DND-41 (cell line): ENCODE measurements at regions not wholly inside any gene's neighbourhood (a gene's known extent, or its start where the extent isn't known, plus 50 kb on each side); places are given as distances from the start of the nearest gene placed in this dataset.

Experiments used
- ATAC-seq: fragments of 200-7000 bp; cut with Tn5 transposase; 3 replicates; pipeline ENCODE4 v1.9.1; 2021; ENCODE audit warnings: low read depth; ENCODE audit not compliant: insufficient read depth
- DNase-seq: peaks from one replicate; pipeline ENCODE4 v3.0.0-alpha.2; 2020
- H2AFZ ChIP-seq: 2 replicates; pipeline ENCODE4 v1.6.0; 2012; ENCODE audit warnings: low read depth, low read length
- H3K27ac ChIP-seq: 2 replicates; pipeline ENCODE4 v1.5.1; 2012; ENCODE audit warnings: low read length, inconsistent platforms
- H3K27me3 ChIP-seq: fragments of 200-600 bp; sonication (generic); 2 replicates; pipeline ENCODE4 v1.6.0; 2012; ENCODE audit warnings: low read length, mild to moderate bottlenecking, inconsistent platforms; ENCODE audit not compliant: insufficient read depth, poor library complexity
- H3K36me3 ChIP-seq: 2 replicates; pipeline ENCODE4 v1.5.1; 2012; ENCODE audit warnings: low read length, inconsistent platforms; ENCODE audit not compliant: insufficient read depth
- H3K4me1 ChIP-seq: 2 replicates; pipeline ENCODE4 v1.5.1; 2012; ENCODE audit warnings: mild to moderate bottlenecking, low read length; ENCODE audit not compliant: insufficient read depth
- H3K4me2 ChIP-seq: 2 replicates; pipeline ENCODE4 v1.6.0; 2012; ENCODE audit warnings: mild to moderate bottlenecking, moderate library complexity, low read length, inconsistent platforms; ENCODE audit not compliant: insufficient read depth
- H3K4me3 ChIP-seq, 2 experiments: fragments of 200-600 bp in 1 of 2; shearing (Covaris generic) in 1 of 2; 2 replicates each; pipeline ENCODE4 v1.5.1; 2012 to 2016; ENCODE audit warnings: inconsistent platforms in 2 of 2, low read length in 2 of 2, mild to moderate bottlenecking in 2 of 2, low read depth in 1 of 2, moderate library complexity in 1 of 2
- H3K79me2 ChIP-seq: 2 replicates; pipeline ENCODE4 v1.6.0; 2012; ENCODE audit warnings: low read length, inconsistent platforms; ENCODE audit not compliant: insufficient read depth
- H3K9ac ChIP-seq: 2 replicates; pipeline ENCODE4 v1.6.0; 2012; ENCODE audit warnings: low read depth, mild to moderate bottlenecking, inconsistent platforms, low read length, moderate library complexity
- H3K9me3 ChIP-seq: 2 replicates; pipeline ENCODE4 v1.5.1; 2012; ENCODE audit warnings: low read length, moderate library complexity, mild to moderate bottlenecking, inconsistent platforms; ENCODE audit not compliant: insufficient read depth, severe bottlenecking
- H4K20me1 ChIP-seq: 2 replicates; pipeline ENCODE4 v1.6.0; 2012; ENCODE audit warnings: low read length; ENCODE audit not compliant: insufficient read depth
- EZH2 ChIP-seq: IDR thresholded peaks from 3 replicates; pipeline ENCODE4 v1.6.1; 2012; ENCODE audit warnings: borderline replicate concordance, low read depth, mild to moderate bottlenecking, moderate library complexity, low read length, inconsistent platforms; ENCODE audit not compliant: severe bottlenecking
- TF ChIP-seq, protein P1 (sequence below): IDR thresholded peaks from 2 replicates; pipeline ENCODE4 v1.5.1; 2012; ENCODE audit warnings: borderline replicate concordance, low read length, moderate library complexity, mild to moderate bottlenecking; ENCODE audit not compliant: poor library complexity, severe bottlenecking; ENCODE audit errors: extremely low read depth

DNA sequence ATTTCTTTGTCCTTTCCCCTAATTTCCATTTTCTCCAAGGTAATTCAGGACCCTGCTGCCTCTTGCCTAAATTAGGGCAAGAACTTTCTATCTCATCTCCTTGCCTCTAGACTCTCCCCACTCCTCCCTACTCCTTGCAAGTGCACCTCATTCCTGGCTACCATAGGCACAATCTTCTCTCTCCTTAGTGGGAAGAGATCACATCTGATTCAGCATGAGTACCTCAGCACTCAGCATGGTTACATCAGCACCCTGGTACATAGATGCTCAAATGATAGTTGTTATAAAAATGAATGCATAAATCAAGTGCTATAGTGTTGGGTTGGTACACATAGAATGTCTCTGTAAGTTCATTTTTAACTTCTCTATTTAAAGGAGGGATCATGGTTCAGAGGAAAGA is 313.4 kb upstream of the RASGRP1 start:
- no peak for DNase-seq
- Histone ChIP-seq H3K27ac (no peak overlapping the region), H2AFZ (no peak overlapping the region), H3K4me3 (no peak overlapping the region), H3K27me3 (no peaks in the 10 kb centered on the region), H3K79me2 (no peaks in the 10 kb centered on the region), H3K36me3 (no peaks in the 10 kb centered on the region), H3K4me2 (no peak overlapping the region), H3K4me1 (no peaks in the 10 kb centered on the region), H4K20me1 (no peaks in the 10 kb centered on the region), H3K9ac (no peak overlapping the region), H3K9me3 (no peaks in the 10 kb centered on the region)
- ATAC-seq, result no peak
- TF ChIP-seq EZH2, result no peak
- TF ChIP-seq, protein P1, sequence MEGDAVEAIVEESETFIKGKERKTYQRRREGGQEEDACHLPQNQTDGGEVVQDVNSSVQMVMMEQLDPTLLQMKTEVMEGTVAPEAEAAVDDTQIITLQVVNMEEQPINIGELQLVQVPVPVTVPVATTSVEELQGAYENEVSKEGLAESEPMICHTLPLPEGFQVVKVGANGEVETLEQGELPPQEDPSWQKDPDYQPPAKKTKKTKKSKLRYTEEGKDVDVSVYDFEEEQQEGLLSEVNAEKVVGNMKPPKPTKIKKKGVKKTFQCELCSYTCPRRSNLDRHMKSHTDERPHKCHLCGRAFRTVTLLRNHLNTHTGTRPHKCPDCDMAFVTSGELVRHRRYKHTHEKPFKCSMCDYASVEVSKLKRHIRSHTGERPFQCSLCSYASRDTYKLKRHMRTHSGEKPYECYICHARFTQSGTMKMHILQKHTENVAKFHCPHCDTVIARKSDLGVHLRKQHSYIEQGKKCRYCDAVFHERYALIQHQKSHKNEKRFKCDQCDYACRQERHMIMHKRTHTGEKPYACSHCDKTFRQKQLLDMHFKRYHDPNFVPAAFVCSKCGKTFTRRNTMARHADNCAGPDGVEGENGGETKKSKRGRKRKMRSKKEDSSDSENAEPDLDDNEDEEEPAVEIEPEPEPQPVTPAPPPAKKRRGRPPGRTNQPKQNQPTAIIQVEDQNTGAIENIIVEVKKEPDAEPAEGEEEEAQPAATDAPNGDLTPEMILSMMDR, result no peak

DNA sequence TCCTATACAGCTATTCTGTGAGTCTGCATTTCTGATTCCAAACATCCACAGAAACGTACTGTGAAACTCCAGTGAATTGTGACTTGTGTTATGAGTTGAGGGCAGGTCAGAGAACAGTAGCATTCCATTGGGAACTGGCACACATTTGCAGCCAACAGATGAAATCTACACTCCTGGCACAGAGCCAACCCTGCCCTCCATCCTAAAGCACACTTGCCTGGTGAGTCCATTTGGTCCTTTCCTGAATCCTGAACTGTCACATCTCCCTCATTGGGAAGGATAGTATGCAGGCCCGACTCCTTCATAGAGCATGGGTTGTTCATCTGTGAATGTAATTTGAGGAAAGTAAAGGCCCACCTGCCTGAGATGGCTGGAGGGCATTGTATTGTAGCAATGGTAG is 314.3 kb upstream of the RASGRP1 start:
- ATAC-seq, result no peak
- H3K4me2 ChIP-seq, result no peak overlapping the region
- no peaks in the 10 kb centered on the region for H3K79me2 ChIP-seq
- no peak overlapping the region for H2AFZ ChIP-seq
- H3K4me1 ChIP-seq, result no peaks in the 10 kb centered on the region
- no peak overlapping the region for H3K27ac ChIP-seq
- no peak overlapping the region for H3K9ac ChIP-seq
- no peaks in the 10 kb centered on the region for H3K27me3 ChIP-seq
- TF ChIP-seq, protein P1, result no peak
- no peak for TF ChIP-seq EZH2
- no peaks in the 10 kb centered on the region for H3K9me3 ChIP-seq
- no peak overlapping the region for H3K4me3 ChIP-seq
- no peaks in the 10 kb centered on the region for H4K20me1 ChIP-seq
- DNase-seq, result no peak
- H3K36me3 ChIP-seq, result no peaks in the 10 kb centered on the region

DNA sequence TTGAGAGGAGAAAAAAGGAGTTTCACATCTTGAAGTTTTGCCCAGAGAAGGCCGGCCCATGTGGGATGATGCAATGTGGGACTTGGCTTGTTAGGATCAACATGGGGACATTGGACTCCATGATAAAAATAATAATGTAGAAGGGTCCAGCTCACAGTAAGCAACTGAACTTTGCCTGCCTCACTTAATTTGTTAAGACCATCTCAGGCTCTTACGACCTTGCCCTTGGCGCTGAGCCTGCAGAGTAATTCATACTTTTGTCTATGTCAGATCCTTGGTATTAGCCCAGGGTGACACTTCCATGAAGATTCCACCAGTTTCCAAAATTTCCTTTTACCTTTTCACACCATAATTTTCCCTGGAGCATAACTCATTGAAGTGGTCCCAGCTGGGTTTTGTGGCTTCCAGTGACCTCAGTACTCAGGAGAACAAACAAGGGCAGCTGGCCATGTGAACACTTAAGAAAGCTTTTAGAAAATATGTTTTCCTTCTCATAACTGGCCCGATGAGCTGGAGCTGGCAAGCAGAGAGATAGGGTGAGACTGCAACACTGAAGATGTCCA is 315.4 kb upstream of the RASGRP1 start:
- no peak for TF ChIP-seq EZH2
- TF ChIP-seq, protein P1, result no peak
- Histone ChIP-seq H3K27ac (no peak overlapping the region), H3K79me2 (no peaks in the 10 kb centered on the region), H3K4me2 (no peak overlapping the region), H2AFZ (no peak overlapping the region), H4K20me1 (no peaks in the 10 kb centered on the region), H3K9me3 (no peaks in the 10 kb centered on the region), H3K27me3 (no peaks in the 10 kb centered on the region), H3K4me3 (no peak overlapping the region), H3K9ac (no peak overlapping the region), H3K4me1 (peaks cover 3% of the 10 kb centered on the region; the same call in 1 of the 2 replicates), H3K36me3 (no peaks in the 10 kb centered on the region)
- no peak for ATAC-seq
- no peak for DNase-seq

DNA sequence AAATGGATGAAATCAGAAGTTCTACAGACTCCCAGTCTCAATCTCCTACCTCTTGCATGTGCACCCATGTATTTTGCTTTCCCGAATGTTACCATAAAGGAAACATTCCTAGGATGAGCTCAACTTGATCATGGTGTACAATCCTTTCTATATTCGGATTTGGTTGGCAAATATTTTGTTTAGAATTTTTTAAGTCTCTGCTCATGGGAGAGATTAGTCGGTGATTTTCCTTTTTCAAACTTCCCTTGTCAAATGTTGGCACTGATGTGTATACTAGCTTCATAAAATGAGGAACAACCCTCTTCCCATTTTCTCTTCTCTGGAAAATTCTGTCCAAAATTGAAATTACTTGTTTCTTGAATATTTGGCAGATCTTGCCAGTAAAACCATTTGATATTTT is 317.6 kb upstream of the RASGRP1 start:
- Histone ChIP-seq H3K4me3 (no peak overlapping the region), H2AFZ (no peak overlapping the region), H3K27ac (no peak overlapping the region), H3K4me2 (no peak overlapping the region), H3K9ac (no peak overlapping the region), H4K20me1 (no peaks in the 10 kb centered on the region), H3K4me1 (peaks cover 3% of the 10 kb centered on the region; the same call in 1 of the 2 replicates), H3K79me2 (no peaks in the 10 kb centered on the region), H3K36me3 (no peaks in the 10 kb centered on the region), H3K27me3 (no peaks in the 10 kb centered on the region), H3K9me3 (no peaks in the 10 kb centered on the region)
- TF ChIP-seq, protein P1, result no peak
- no peak for TF ChIP-seq EZH2
- no peak for ATAC-seq
- DNase-seq, result no peak
